ENCODE measurements at regions not wholly inside any gene's neighbourhood (a gene's known extent, or its start where the extent isn't known, plus 50 kb on each side); places are given as distances from the start of the nearest gene placed in this dataset.
A peak's percentile ranks its signal among the peaks of the same experiment; 100 is the strongest.

DNA sequence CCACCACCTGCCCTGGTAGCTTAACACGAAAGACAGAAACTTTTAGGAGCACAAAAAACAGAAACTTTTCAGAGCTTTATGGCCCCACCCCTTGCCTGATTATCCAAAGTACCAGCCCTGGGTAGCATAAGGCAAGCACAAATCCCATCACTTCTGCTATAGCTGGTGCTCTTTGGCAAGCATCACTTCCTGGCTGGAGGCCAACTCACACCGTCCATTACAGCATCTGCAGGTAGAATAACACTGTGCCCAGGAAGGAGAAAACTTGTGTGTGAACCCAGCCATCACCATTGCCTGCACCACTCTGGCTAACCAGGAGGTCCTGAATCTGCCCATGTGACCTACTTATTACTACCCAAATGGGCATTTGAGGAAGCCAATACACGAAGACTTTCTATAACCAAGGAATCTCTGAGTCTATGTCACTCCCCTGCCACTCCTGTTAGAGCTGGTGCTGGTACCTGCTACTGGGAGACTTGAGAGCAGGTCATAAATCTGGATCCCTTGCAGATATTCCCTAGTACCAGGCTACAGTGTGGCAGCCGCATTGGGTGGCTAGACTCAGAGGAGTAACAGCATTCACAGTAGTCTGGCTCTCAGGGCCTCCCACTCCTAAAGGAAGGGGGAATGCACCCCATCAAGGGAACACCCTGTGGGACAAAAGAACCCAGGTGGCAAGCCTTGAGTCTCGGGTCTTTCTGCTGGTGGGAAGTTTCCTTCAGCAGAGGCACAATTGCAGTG lies 73.3 kb upstream of the AKAP13 start:
- Mint-ChIP-seq H3K9me3 (peaks cover 3% of the 10 kb centered on the region), H3K36me3 (no peaks in the 10 kb centered on the region), H3K27ac (no peak overlapping the region), H3K27me3 (no peaks in the 10 kb centered on the region), H3K4me3 (no peak overlapping the region), H3K4me1 (peaks cover 29% of the 10 kb centered on the region)
- ATAC-seq (ENCODE audit: low read depth) (peak; percentile 43), DNase-seq (ENCODE audit: low spot score in 2 of 2) (no peak)

DNA sequence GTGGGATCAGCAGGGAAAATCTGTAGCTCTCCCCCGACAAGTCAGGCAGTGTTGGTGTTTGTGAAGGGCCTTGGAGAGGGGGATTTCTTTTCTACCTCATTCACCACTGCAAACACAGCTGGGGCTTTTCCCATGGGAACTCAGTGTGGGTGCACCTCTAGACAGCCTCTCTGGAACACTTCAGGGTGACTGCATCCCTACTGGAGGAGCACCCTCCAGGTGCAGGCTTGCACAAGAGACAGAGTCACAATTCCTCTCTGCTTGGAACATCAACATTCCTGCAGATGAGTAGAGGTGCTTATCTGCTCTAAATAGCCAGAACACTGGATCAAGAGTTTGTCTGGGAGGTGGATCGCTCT lies 72.7 kb upstream of the AKAP13 start:
- no peaks in the 10 kb centered on the region for H3K27me3 Mint-ChIP-seq
- no peaks in the 10 kb centered on the region for H3K36me3 Mint-ChIP-seq
- H3K4me1 Mint-ChIP-seq, result peaks cover 31% of the 10 kb centered on the region
- H3K9me3 Mint-ChIP-seq, result peaks cover 3% of the 10 kb centered on the region
- DNase-seq (ENCODE audit: low spot score in 2 of 2) (no peak), ATAC-seq (ENCODE audit: low read depth) (no peak)
- no peak overlapping the region for H3K4me3 Mint-ChIP-seq
- no peak overlapping the region for H3K27ac Mint-ChIP-seq

DNA sequence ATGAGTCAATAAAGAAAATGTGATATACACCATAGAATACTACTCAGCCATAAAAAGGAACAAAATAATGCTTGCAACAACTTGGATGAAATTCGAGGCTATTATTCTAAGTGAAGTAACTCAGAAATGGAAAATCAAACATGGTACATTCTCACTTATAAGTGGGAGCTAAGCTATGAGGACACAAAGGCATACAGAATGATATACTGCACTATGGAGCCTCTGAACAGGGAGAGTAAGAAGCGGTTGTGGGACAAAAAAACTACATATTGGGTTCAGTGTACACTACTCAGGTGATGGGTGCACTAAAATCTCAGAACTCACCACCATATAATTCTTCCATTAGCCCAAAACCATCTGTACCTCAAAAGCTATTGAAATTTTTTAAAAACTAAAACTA lies 68.8 kb upstream of the AKAP13 start:
- Mint-ChIP-seq H3K27ac (peak overlapping the region; percentile 99), H3K4me3 (no peak overlapping the region), H3K4me1 (peaks cover 50% of the 10 kb centered on the region), H3K27me3 (no peaks in the 10 kb centered on the region), H3K9me3 (peaks cover 2% of the 10 kb centered on the region), H3K36me3 (peaks cover 12% of the 10 kb centered on the region)
- no peak for DNase-seq (ENCODE audit: low spot score in 2 of 2)
- ATAC-seq (ENCODE audit: low read depth), result no peak

GRCh38 chr15:85312486-85312885 lies 67.9 kb upstream of the AKAP13 start:
- ATAC-seq (ENCODE audit: low read depth), result peak; percentile 96
- no peaks in the 10 kb centered on the region for H3K27me3 Mint-ChIP-seq
- peaks cover 12% of the 10 kb centered on the region for H3K36me3 Mint-ChIP-seq
- peaks cover 2% of the 10 kb centered on the region for H3K9me3 Mint-ChIP-seq
- peak; percentile 55 to 69 for DNase-seq (ENCODE audit: low spot score in 2 of 2)
- peak overlapping the region; percentile 82 for H3K4me3 Mint-ChIP-seq
- peak overlapping the region; percentile 99 for H3K27ac Mint-ChIP-seq
- peaks cover 47% of the 10 kb centered on the region for H3K4me1 Mint-ChIP-seq

- Mint-ChIP-seq H3K9me3 (peaks cover 2% of the 10 kb centered on the region), H3K4me1 (peaks cover 43% of the 10 kb centered on the region), H3K4me3 (peak overlapping the region; percentile 82), H3K27me3 (no peaks in the 10 kb centered on the region), H3K27ac (peak overlapping the region; percentile 99), H3K36me3 (peaks cover 12% of the 10 kb centered on the region)
- ATAC-seq (ENCODE audit: low read depth) (peak; percentile 21), DNase-seq (ENCODE audit: low spot score in 2 of 2) (peak in 1 of 2 donors; percentile 18)
Measured at GRCh38 chr15:85312929-85313331, 67.5 kb upstream of the AKAP13 start.

DNA sequence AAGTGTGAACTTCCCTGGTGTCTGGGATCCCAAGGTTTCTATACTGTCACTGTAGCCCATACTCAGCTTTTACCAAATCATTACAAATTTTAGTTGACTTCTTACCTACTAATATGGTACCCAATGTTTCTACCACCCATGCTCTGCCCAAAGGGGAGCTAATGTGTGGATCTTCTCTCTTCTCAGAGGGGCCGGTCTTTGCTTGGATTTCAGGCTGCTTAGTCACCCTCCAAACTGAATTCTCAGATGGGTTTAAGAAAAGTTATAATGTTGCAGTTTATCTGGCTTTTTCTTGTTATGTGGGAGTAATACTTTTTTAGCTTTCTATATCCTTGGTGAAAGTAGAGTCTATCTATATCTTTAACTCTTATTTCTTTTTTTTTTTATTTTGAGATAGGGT lies 67.1 kb upstream of the AKAP13 start:
- no peak for DNase-seq (ENCODE audit: low spot score in 2 of 2)
- Mint-ChIP-seq H3K9me3 (peaks cover 2% of the 10 kb centered on the region), H3K36me3 (peaks cover 12% of the 10 kb centered on the region), H3K4me3 (peak overlapping the region; percentile 82), H3K27ac (peak overlapping the region; percentile 99), H3K4me1 (peaks cover 47% of the 10 kb centered on the region), H3K27me3 (no peaks in the 10 kb centered on the region)
- no peak for ATAC-seq (ENCODE audit: low read depth)

- Mint-ChIP-seq H3K36me3 (peaks cover 12% of the 10 kb centered on the region), H3K4me1 (peaks cover 46% of the 10 kb centered on the region), H3K27ac (peak overlapping the region; percentile 99), H3K4me3 (no peak overlapping the region), H3K9me3 (no peaks in the 10 kb centered on the region), H3K27me3 (no peaks in the 10 kb centered on the region)
- DNase-seq (ENCODE audit: low spot score in 2 of 2), result no peak
- no peak for ATAC-seq (ENCODE audit: low read depth)
Measured at GRCh38 chr15:85314146-85314545, 66.3 kb upstream of the AKAP13 start.

- H3K9me3 Mint-ChIP-seq, result no peaks in the 10 kb centered on the region
- peaks cover 14% of the 10 kb centered on the region for H3K36me3 Mint-ChIP-seq
- no peak overlapping the region for H3K4me3 Mint-ChIP-seq
Measured at GRCh38 chr15:85314633-85315032, 65.8 kb upstream of the AKAP13 start.

GRCh38 chr15:85316244-85316934 lies 64.0 kb upstream of the AKAP13 start:
- peak overlapping the region; percentile 99 for H3K27ac Mint-ChIP-seq
- ATAC-seq (ENCODE audit: low read depth) (no peak), DNase-seq (ENCODE audit: low spot score in 2 of 2) (no peak)
- no peaks in the 10 kb centered on the region for H3K27me3 Mint-ChIP-seq
- peaks cover 22% of the 10 kb centered on the region for H3K36me3 Mint-ChIP-seq
- H3K9me3 Mint-ChIP-seq, result no peaks in the 10 kb centered on the region
- peak overlapping the region; percentile 33 for H3K4me3 Mint-ChIP-seq
- H3K4me1 Mint-ChIP-seq, result peaks cover 41% of the 10 kb centered on the region

More at GRCh38 chr15:85314633-85315032, 65.8 kb upstream of the AKAP13 start:
- Mint-ChIP-seq H3K4me1 (peaks cover 44% of the 10 kb centered on the region), H3K27me3 (no peaks in the 10 kb centered on the region), H3K27ac (peak overlapping the region; percentile 99)
- DNase-seq (ENCODE audit: low spot score in 2 of 2) (no peak), ATAC-seq (ENCODE audit: low read depth) (no peak)

DNA sequence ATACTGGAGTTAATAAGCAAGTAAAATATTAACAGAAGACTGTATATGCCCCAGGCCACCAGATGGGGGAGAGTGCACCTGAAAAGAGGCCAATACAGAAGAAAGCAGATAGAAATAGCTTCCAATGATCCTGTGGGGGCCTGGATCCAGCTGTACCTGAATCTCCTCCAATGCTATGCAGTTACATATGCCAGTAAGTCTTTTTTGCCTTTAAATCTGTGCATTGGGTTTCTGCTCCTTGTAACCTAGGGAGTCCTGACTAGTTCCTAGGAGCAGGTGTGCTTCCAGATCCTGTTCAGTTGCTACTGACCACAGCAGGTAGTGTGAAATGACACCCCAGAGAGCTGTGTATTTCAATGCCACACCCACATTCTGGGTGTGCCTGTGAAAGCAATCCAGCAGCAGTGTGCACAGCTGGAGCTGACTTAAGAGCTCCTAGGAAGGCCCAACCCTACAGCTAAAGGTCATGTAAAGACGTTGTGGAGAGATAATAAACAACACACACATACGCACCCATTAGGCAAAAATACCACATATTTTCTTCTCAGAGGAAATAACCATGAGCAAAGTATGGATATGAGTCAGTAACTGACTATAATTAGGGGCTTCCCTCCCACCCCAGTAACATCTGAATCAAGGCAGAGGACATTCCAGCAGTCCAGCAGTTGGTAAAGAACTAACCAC lies 62.2 kb upstream of the AKAP13 start:
- Mint-ChIP-seq H3K27me3 (no peaks in the 10 kb centered on the region), H3K4me3 (no peak overlapping the region), H3K27ac (peak overlapping the region; percentile 85), H3K9me3 (peaks cover 3% of the 10 kb centered on the region), H3K4me1 (peaks cover 32% of the 10 kb centered on the region), H3K36me3 (peaks cover 30% of the 10 kb centered on the region)
- ATAC-seq (ENCODE audit: low read depth), result peak; percentile 84
- DNase-seq (ENCODE audit: low spot score in 2 of 2), result no peak

DNA sequence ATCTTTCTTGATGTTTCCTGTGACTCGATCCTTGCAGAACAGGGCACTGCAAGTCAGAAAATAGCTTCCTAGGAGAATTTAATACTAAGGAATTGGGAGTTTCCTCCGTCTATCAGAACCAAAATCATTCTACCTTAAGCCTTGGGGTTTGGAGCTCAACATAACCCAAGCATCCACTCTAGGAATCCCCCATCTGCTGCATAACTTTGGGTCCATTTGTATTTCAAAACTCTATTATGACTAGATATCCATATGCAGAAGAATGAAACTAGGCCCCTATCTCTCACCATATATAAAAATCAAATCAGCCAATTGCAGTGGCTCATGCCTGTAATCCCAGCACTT lies 61.7 kb upstream of the AKAP13 start:
- H3K36me3 Mint-ChIP-seq, result peaks cover 31% of the 10 kb centered on the region
- peaks cover 4% of the 10 kb centered on the region for H3K9me3 Mint-ChIP-seq
- peak overlapping the region; percentile 85 for H3K27ac Mint-ChIP-seq
- peaks cover 31% of the 10 kb centered on the region for H3K4me1 Mint-ChIP-seq
- H3K27me3 Mint-ChIP-seq, result no peaks in the 10 kb centered on the region
- ATAC-seq (ENCODE audit: low read depth), result peak; percentile 19
- no peak for DNase-seq (ENCODE audit: low spot score in 2 of 2)
- H3K4me3 Mint-ChIP-seq, result no peak overlapping the region

DNA sequence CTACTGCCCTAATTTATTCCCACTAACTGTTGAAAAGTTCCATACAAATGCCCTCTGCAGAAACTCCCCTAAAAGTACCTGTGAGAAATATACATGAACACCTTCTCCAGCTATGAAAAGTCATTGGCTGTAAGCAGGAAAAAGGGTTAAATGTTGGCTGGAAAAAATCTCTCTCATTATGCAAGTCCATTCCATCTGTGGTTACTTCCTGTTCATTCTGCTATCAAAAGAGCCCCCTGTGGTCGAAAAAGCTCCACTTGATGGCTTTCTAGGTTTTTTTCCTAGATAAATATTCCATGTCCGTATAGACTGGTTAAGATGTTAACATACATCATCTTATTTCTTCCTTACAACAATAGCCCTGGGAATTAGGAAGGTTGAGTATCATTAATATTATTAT lies 56.2 kb upstream of the AKAP13 start:
- peaks cover 4% of the 10 kb centered on the region for H3K9me3 Mint-ChIP-seq
- DNase-seq (ENCODE audit: low spot score in 2 of 2), result no peak
- no peak for ATAC-seq (ENCODE audit: low read depth)
- peaks cover 19% of the 10 kb centered on the region for H3K36me3 Mint-ChIP-seq
- peaks cover 26% of the 10 kb centered on the region for H3K4me1 Mint-ChIP-seq
- H3K27me3 Mint-ChIP-seq, result no peaks in the 10 kb centered on the region
- no peak overlapping the region for H3K4me3 Mint-ChIP-seq
- peak overlapping the region; percentile 94 for H3K27ac Mint-ChIP-seq

DNA sequence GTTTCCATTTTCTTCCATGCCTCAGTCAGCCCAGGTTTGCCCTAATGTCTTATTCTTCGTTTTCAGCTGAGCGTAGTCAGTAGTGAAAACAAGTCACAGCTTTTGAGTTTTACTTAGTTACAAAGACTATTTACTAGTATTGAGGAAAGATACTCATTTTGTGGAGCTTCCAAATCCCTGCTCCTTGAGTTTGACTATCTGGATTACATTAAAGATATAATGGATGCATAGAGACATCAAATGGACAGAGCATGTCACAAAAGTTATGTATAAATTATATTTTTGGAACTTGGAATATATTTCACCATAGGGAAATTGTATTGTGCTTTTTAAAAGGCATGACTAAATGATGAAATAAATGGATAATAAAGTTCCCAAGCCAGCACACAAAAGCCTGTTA lies 54.6 kb upstream of the AKAP13 start:
- Mint-ChIP-seq H3K36me3 (peaks cover 11% of the 10 kb centered on the region), H3K4me1 (peaks cover 39% of the 10 kb centered on the region), H3K27me3 (no peaks in the 10 kb centered on the region), H3K27ac (peak overlapping the region; percentile 94), H3K4me3 (no peak overlapping the region), H3K9me3 (peaks cover 4% of the 10 kb centered on the region)
- DNase-seq (ENCODE audit: low spot score in 2 of 2) (no peak), ATAC-seq (ENCODE audit: low read depth) (no peak)

DNA sequence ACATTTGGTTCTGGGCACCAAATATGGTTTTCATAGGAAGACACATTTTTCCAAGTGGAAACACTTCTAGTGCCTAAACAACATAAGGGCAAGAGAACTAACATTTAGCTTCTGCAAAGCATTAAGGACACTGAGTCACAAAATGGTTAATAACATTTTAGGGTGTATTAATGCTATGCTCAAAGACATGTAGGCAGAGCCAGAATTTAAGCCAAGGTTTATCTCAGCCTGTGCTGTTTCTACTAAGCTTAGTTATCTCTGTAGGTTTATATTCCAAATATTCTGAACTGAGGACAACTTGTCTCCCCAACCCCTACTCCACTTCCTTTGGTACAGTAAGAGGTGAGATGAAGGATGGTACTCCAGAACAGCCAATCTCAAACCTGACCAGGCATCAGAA lies 54.1 kb upstream of the AKAP13 start:
- Mint-ChIP-seq H3K4me3 (no peak overlapping the region), H3K27me3 (no peaks in the 10 kb centered on the region), H3K36me3 (peaks cover 10% of the 10 kb centered on the region), H3K27ac (peak overlapping the region; percentile 94), H3K4me1 (peaks cover 44% of the 10 kb centered on the region), H3K9me3 (peaks cover 4% of the 10 kb centered on the region)
- ATAC-seq (ENCODE audit: low read depth) (no peak), DNase-seq (ENCODE audit: low spot score in 2 of 2) (no peak)
